Neural progenitor cell (in vitro differentiated cells): ENCODE measurements at regions not wholly inside any gene's neighbourhood (a gene's known extent, or its start where the extent isn't known, plus 50 kb on each side); places are given as distances from the start of the nearest gene placed in this dataset.

Source experiments
- DNase-seq: peaks from one replicate; pipeline ENCODE4 v3.0.0-alpha.2; 2016; ENCODE audit warnings: low spot score
- H2AFZ ChIP-seq: fragments of 200-600 bp; sonication (generic); replicated peaks from 2 replicates; pipeline ENCODE4 v1.6.1; 2016; ENCODE audit warnings: antibody characterized with exemption
- H3F3A ChIP-seq: fragments of 200-600 bp; sonication (generic); 2 replicates; pipeline ENCODE4 v1.6.1; 2016; ENCODE audit warnings: antibody characterized with exemption, low read depth
- H3K27ac ChIP-seq: fragments of 200-600 bp; sonication (generic); 2 replicates; pipeline ENCODE4 v1.5.1; 2016; ENCODE audit warnings: mild to moderate bottlenecking
- H3K27me3 ChIP-seq: fragments of 200-600 bp; sonication (generic); 2 replicates; pipeline ENCODE4 v1.6.1; 2016; ENCODE audit warnings: mild to moderate bottlenecking, moderate library complexity
- H3K36me3 ChIP-seq: fragments of 200-600 bp; sonication (generic); 2 replicates; pipeline ENCODE4 v1.5.1; 2016
- H3K4me1 ChIP-seq: fragments of 200-600 bp; sonication (generic); 2 replicates; pipeline ENCODE4 v1.6.1; 2016; ENCODE audit warnings: mixed run types
- H3K4me2 ChIP-seq: fragments of 200-600 bp; sonication (generic); 2 replicates; pipeline ENCODE4 v1.6.1; 2016
- H3K4me3 ChIP-seq: fragments of 200-600 bp; sonication (generic); 2 replicates; pipeline ENCODE4 v1.5.1; 2016
- H3K79me2 ChIP-seq: fragments of 200-600 bp; sonication (generic); 2 replicates; pipeline ENCODE4 v1.6.1; 2016; ENCODE audit warnings: low read depth
- H3K9ac ChIP-seq: fragments of 200-600 bp; sonication (generic); 2 replicates; pipeline ENCODE4 v1.6.1; 2016
- H3K9me3 ChIP-seq: fragments of 200-600 bp; sonication (generic); 2 replicates; pipeline ENCODE4 v1.5.1; 2016; ENCODE audit warnings: low read depth
- H4K20me1 ChIP-seq: fragments of 200-600 bp; sonication (generic); 2 replicates; pipeline ENCODE4 v1.6.1; 2016; ENCODE audit warnings: low read depth
- H3K27ac Mint-ChIP-seq: 3 replicates; pipeline ENCODE4 v1.8.0; 2021; ENCODE audit warnings: mixed read lengths
- H3K27me3 Mint-ChIP-seq: 2 replicates; pipeline ENCODE4 v1.8.0; 2022; ENCODE audit warnings: low read depth, mild to moderate bottlenecking, inconsistent platforms, moderate library complexity, mixed read lengths; ENCODE audit not compliant: insufficient read depth
- H3K36me3 Mint-ChIP-seq: 3 replicates; pipeline ENCODE4 v1.8.0; 2021; ENCODE audit warnings: mixed read lengths
- H3K4me1 Mint-ChIP-seq: 3 replicates; pipeline ENCODE4 v1.8.0; 2021; ENCODE audit warnings: mixed read lengths
- H3K4me3 Mint-ChIP-seq: 3 replicates; pipeline ENCODE4 v1.8.0; 2021; ENCODE audit warnings: mild to moderate bottlenecking, moderate library complexity, mixed read lengths
- H3K9me3 Mint-ChIP-seq: 3 replicates; pipeline ENCODE4 v1.8.0; 2020; ENCODE audit warnings: mixed read lengths
- EZH2 ChIP-seq: fragments of 200-600 bp; sonication (generic); IDR thresholded peaks from 2 replicates; pipeline ENCODE4 v1.6.1; 2017; ENCODE audit warnings: antibody characterized with exemption, mild to moderate bottlenecking, moderate library complexity
- EZH2phosphoT487 ChIP-seq: fragments of 200-600 bp; sonication (generic); IDR thresholded peaks from 2 replicates; pipeline ENCODE4 v1.6.1; 2017; ENCODE audit warnings: antibody characterized with exemption
- TF ChIP-seq, protein P1 (sequence below): fragments of 200-600 bp; sonication (generic); IDR thresholded peaks from 2 replicates; pipeline ENCODE4 v1.5.1; 2017; ENCODE audit warnings: antibody characterized with exemption, mild to moderate bottlenecking

DNA sequence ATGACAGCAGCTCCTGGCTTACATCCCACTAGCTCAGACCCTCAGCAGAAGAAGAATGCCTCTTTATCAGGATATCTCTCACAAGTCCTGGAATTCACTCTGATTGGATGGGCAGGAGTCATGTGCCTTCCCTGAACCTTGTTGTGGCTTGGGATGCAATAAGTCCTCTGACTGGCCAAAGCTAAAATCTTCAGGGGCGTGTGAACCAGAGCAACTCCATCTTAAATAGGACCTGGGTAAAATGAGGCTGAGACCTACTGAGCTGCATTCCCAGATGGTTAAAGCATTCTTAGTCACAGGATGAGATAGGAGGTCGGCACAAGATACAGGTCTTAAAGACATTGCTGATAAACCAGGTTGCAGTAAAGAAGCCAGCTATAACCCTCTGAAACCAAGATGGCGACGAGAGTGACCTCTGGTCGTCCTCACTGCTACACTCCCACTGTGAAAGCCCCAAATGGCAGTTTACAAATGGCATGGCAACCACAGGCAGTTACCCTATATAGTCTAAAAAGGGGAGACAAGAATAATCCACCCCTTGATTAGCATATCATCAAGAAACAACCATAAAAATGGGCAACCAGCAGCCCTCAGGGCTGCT is 60.4 kb upstream of the FICD start:
- H3K9ac ChIP-seq, result no peak overlapping the region
- TF ChIP-seq, protein P1, sequence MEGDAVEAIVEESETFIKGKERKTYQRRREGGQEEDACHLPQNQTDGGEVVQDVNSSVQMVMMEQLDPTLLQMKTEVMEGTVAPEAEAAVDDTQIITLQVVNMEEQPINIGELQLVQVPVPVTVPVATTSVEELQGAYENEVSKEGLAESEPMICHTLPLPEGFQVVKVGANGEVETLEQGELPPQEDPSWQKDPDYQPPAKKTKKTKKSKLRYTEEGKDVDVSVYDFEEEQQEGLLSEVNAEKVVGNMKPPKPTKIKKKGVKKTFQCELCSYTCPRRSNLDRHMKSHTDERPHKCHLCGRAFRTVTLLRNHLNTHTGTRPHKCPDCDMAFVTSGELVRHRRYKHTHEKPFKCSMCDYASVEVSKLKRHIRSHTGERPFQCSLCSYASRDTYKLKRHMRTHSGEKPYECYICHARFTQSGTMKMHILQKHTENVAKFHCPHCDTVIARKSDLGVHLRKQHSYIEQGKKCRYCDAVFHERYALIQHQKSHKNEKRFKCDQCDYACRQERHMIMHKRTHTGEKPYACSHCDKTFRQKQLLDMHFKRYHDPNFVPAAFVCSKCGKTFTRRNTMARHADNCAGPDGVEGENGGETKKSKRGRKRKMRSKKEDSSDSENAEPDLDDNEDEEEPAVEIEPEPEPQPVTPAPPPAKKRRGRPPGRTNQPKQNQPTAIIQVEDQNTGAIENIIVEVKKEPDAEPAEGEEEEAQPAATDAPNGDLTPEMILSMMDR, result no peak
- no peak for TF ChIP-seq EZH2
- TF ChIP-seq EZH2phosphoT487, result no peak
- H3K27me3 ChIP-seq, result no peaks in the 10 kb centered on the region
- no peak overlapping the region for H3K4me2 ChIP-seq
- H3K4me1 ChIP-seq, result no peaks in the 10 kb centered on the region
- H2AFZ ChIP-seq, result no peak overlapping the region
- no peaks in the 10 kb centered on the region for H3F3A ChIP-seq
- H3K4me3 Mint-ChIP-seq, result no peak overlapping the region
- H3K79me2 ChIP-seq, result no peaks in the 10 kb centered on the region
- H3K27me3 Mint-ChIP-seq, result peaks cover 8% of the 10 kb centered on the region
- H3K36me3 ChIP-seq, result no peaks in the 10 kb centered on the region
- no peaks in the 10 kb centered on the region for H3K36me3 Mint-ChIP-seq
- peaks cover 7% of the 10 kb centered on the region for H3K4me1 Mint-ChIP-seq
- H3K27ac Mint-ChIP-seq, result peak overlapping the region; percentile 27
- no peak overlapping the region for H3K27ac ChIP-seq
- H3K9me3 Mint-ChIP-seq, result no peaks in the 10 kb centered on the region
- DNase-seq, result no peak
- no peaks in the 10 kb centered on the region for H4K20me1 ChIP-seq
- H3K4me3 ChIP-seq, result no peak overlapping the region
- H3K9me3 ChIP-seq, result no peaks in the 10 kb centered on the region

DNA sequence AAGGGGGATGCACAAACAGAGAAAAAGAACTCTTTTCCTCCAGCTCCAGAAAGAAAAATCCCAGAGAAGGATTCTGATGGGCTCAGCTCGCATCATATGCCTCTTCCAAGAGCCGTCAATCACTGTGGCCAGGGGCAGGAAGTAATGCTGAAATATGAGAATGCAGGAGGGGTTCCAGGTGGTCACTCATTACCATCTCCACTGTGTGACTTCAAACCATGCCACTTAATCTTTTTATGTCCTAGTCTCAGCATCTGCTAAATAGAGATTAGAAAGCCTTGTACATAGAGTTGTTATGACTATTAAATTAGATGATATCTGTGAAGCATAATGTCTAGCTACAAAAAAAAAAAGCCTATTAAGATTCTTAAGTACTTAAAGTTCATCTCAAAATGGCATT is 65.6 kb upstream of the FICD start:
- peaks cover 11% of the 10 kb centered on the region for H3K4me1 Mint-ChIP-seq
- Histone ChIP-seq H3K9me3 (no peaks in the 10 kb centered on the region), H3F3A (no peaks in the 10 kb centered on the region), H2AFZ (no peak overlapping the region), H3K36me3 (no peaks in the 10 kb centered on the region), H3K79me2 (no peaks in the 10 kb centered on the region), H3K4me3 (no peak overlapping the region), H3K4me2 (no peak overlapping the region), H3K27ac (no peak overlapping the region), H3K9ac (no peak overlapping the region), H4K20me1 (no peaks in the 10 kb centered on the region), H3K4me1 (peaks cover 4% of the 10 kb centered on the region), H3K27me3 (no peaks in the 10 kb centered on the region)
- no peaks in the 10 kb centered on the region for H3K9me3 Mint-ChIP-seq
- peak overlapping the region; percentile 58 for H3K27ac Mint-ChIP-seq
- no peak overlapping the region for H3K4me3 Mint-ChIP-seq
- peaks cover 6% of the 10 kb centered on the region for H3K27me3 Mint-ChIP-seq
- DNase-seq, result no peak
- TF ChIP-seq EZH2phosphoT487 (no peak), EZH2 (no peak)
- TF ChIP-seq, protein P1, result no peak
- H3K36me3 Mint-ChIP-seq, result no peaks in the 10 kb centered on the region

DNA sequence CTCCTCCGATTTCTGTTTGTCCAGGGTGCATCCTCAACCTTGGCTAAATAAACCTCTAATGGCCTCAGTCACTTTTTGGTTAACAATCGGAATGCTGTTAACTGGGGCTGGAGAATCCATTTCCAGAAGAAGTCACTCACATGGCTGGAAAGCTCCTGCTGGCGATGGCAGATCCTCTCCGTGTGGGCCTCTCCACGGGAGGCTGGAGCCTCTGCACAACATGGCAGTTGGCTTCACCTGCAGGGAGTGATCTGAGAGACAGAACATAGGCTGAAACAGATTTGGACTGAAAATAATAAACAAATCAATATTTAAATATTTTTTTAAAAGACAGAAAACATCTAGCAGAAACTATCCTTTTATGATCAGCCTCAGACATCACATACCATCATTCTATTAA is 66.8 kb upstream of the FICD start:
- H2AFZ ChIP-seq, result peak overlapping the region; percentile 57
- H3K27ac ChIP-seq, result no peak overlapping the region
- H3K27me3 ChIP-seq, result no peaks in the 10 kb centered on the region
- no peak overlapping the region for H3K4me2 ChIP-seq
- no peaks in the 10 kb centered on the region for H4K20me1 ChIP-seq
- H3K4me1 ChIP-seq, result peaks cover 4% of the 10 kb centered on the region
- H3K27me3 Mint-ChIP-seq, result peaks cover 1% of the 10 kb centered on the region
- TF ChIP-seq, protein P1, result no peak
- TF ChIP-seq EZH2phosphoT487 (no peak), EZH2 (no peak)
- H3K36me3 Mint-ChIP-seq, result no peaks in the 10 kb centered on the region
- H3K9ac ChIP-seq, result no peak overlapping the region
- H3F3A ChIP-seq, result peaks cover 2% of the 10 kb centered on the region
- peaks cover 11% of the 10 kb centered on the region for H3K4me1 Mint-ChIP-seq
- no peak overlapping the region for H3K4me3 ChIP-seq
- H3K9me3 Mint-ChIP-seq, result no peaks in the 10 kb centered on the region
- no peaks in the 10 kb centered on the region for H3K36me3 ChIP-seq
- no peak for DNase-seq
- H3K4me3 Mint-ChIP-seq, result no peak overlapping the region
- H3K9me3 ChIP-seq, result no peaks in the 10 kb centered on the region
- no peaks in the 10 kb centered on the region for H3K79me2 ChIP-seq
- H3K27ac Mint-ChIP-seq, result no peak overlapping the region
